Hepatocyte (in vitro differentiated cells): ENCODE measurements at regions not wholly inside any gene's neighbourhood (a gene's known extent, or its start where the extent isn't known, plus 50 kb on each side); places are given as distances from the start of the nearest gene placed in this dataset.

Experiments used
- EZH2 ChIP-seq: fragments of 200-600 bp; sonication (generic); IDR thresholded peaks from 2 replicates; pipeline ENCODE4 v1.6.1; 2016; ENCODE audit warnings: antibody characterized with exemption, mild to moderate bottlenecking, borderline replicate concordance
- EZH2phosphoT487 ChIP-seq: fragments of 200-600 bp; sonication (generic); IDR thresholded peaks from one replicate; pipeline ENCODE4 v1.6.1; 2018; ENCODE audit warnings: antibody characterized with exemption, mild to moderate bottlenecking, low read depth, moderate library complexity; ENCODE audit not compliant: unreplicated experiment, severe bottlenecking
- TF ChIP-seq, protein P1 (sequence below): fragments of 200-600 bp; sonication (generic); IDR thresholded peaks from 2 replicates; pipeline ENCODE4 v1.5.1; 2016; ENCODE audit warnings: antibody characterized with exemption, mild to moderate bottlenecking; ENCODE audit not compliant: poor library complexity

DNA sequence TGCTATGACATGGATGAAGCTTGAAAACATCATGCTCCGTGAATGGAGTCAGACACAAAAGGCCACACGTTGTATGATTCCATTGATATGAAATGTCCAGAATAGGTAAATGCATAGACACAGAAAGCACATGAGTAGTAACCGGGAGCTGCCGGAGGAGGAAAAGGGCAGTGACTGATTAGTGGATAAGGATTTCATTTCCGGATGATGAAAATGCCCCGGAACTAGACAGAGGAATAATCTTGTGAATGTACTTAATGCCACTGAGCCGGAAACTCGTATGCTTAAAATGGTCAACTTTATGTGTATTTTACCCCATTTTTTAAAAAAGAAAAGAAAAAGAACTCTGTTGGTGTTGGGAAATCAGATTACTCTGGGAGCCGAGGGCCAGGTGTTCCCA lies 112.7 kb upstream of the FAM9B start:
- TF ChIP-seq EZH2 (no peak), EZH2phosphoT487 (no peak)
- TF ChIP-seq, protein P1, sequence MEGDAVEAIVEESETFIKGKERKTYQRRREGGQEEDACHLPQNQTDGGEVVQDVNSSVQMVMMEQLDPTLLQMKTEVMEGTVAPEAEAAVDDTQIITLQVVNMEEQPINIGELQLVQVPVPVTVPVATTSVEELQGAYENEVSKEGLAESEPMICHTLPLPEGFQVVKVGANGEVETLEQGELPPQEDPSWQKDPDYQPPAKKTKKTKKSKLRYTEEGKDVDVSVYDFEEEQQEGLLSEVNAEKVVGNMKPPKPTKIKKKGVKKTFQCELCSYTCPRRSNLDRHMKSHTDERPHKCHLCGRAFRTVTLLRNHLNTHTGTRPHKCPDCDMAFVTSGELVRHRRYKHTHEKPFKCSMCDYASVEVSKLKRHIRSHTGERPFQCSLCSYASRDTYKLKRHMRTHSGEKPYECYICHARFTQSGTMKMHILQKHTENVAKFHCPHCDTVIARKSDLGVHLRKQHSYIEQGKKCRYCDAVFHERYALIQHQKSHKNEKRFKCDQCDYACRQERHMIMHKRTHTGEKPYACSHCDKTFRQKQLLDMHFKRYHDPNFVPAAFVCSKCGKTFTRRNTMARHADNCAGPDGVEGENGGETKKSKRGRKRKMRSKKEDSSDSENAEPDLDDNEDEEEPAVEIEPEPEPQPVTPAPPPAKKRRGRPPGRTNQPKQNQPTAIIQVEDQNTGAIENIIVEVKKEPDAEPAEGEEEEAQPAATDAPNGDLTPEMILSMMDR = no peak
